K562 (cell line): ENCODE measurements at regions not wholly inside any gene's neighbourhood (a gene's known extent, or its start where the extent isn't known, plus 50 kb on each side); places are given as distances from the start of the nearest gene placed in this dataset.

ENCODE experiments used
- ATAC-seq: fragments of 200-7000 bp; cut with Tn5 transposase; 3 replicates; pipeline ENCODE4 v1.9.1; 2020; ENCODE audit warnings: moderate library complexity
- BruUV-seq: library from RNA; stranded (reverse); fragments of 400-500 nt; replicated peaks from 2 replicates; lab custom pipeline; 2021; lab: Mats Ljungman, UMichigan
- CTCF ChIA-PET: fragments of 300-600 bp; formaldehyde crosslinking; extraction: SDS; loops from one replicate; lab custom pipeline; 2021; ENCODE audit warnings: low intra/inter-chr PET ratio; lab: Yijun Ruan, JAX
- POLR2A ChIA-PET: fragments of 300-600, 350-650 bp; sonication (Branson Sonifier 250); formaldehyde crosslinking; extraction: SDS; loops from one replicate; lab custom pipeline; 2021; ENCODE audit warnings: antibody characterized with exemption, inconsistent platforms; lab: Yijun Ruan, JAX
- DNase-seq, 4 experiments: peaks; one replicate each; pipeline versions ENCODE4 v3.0.0 to v3.0.0-alpha.2; 2011 to 2018; ENCODE audit warnings: low spot score in 3 of 4, mixed read lengths in 3 of 4; ENCODE audit errors: extremely low read depth in 1 of 4
- FAIRE-seq: peaks from 2 replicates; lab custom pipeline; 2011; peaks lifted over from hg19 to GRCh38; lab: Jason Lieb, UNC
- H2AFZ ChIP-seq: 2 replicates; pipeline ENCODE4 v1.6.0; 2011; ENCODE audit warnings: low read depth, low read length, control low read depth, inconsistent platforms
- H3K27ac ChIP-seq: fragments of 200-600 bp; 3 replicates; pipeline ENCODE4 v1.8.0; 2011; ENCODE audit warnings: low read depth, mild to moderate bottlenecking, control low read depth, inconsistent platforms, low read length, moderate library complexity, mixed read lengths; ENCODE audit errors: extremely low read depth
- H3K27me3 ChIP-seq, 2 experiments: fragments of 300-600 bp in 1 of 2; 2 replicates in 1 of 2; 3 replicates in 1 of 2; pipeline versions ENCODE4 v1.6.0 to v1.8.0; 2011; ENCODE audit warnings: inconsistent platforms in 2 of 2, low read length in 2 of 2, mild to moderate bottlenecking in 1 of 2, mixed read lengths in 1 of 2, moderate library complexity in 1 of 2; ENCODE audit not compliant: control insufficient read depth in 2 of 2, insufficient read depth in 2 of 2
- H3K36me3 ChIP-seq: fragments of 300-600 bp; 3 replicates; pipeline ENCODE4 v1.8.0; 2011; ENCODE audit warnings: mild to moderate bottlenecking, low read length, inconsistent platforms; ENCODE audit not compliant: control insufficient read depth, insufficient read depth
- H3K4me1 ChIP-seq, 2 experiments: fragments of 200-600 bp in 1 of 2; replicated peaks in 1 of 2; 2 replicates in 1 of 2; 3 replicates in 1 of 2; pipeline versions ENCODE4 v1.5.1 to v1.8.0; 2011; ENCODE audit warnings: inconsistent platforms in 2 of 2, low read length in 2 of 2, mild to moderate bottlenecking in 1 of 2, mixed read lengths in 1 of 2, moderate library complexity in 1 of 2; ENCODE audit not compliant: control insufficient read depth in 2 of 2, insufficient read depth in 2 of 2
- H3K4me2 ChIP-seq: 2 replicates; pipeline ENCODE4 v1.6.1; 2011; ENCODE audit warnings: low read length, control low read depth, inconsistent platforms, mixed read lengths; ENCODE audit not compliant: insufficient read depth
- H3K4me3 ChIP-seq: fragments of 200-600 bp; sonication (generic), shearing (Covaris generic); 2 replicates; pipeline ENCODE4 v1.5.1; 2016; ENCODE audit warnings: control low read depth, inconsistent platforms
- H3K79me2 ChIP-seq: fragments of 200-600 bp; 3 replicates; pipeline ENCODE4 v1.8.0; 2011; ENCODE audit warnings: low read length, inconsistent platforms; ENCODE audit not compliant: control insufficient read depth, insufficient read depth
- H3K9ac ChIP-seq, 2 experiments: 2 replicates each; pipeline versions ENCODE4 v1.6.0 to v1.6.1; 2011; ENCODE audit warnings: low read depth in 2 of 2, low read length in 2 of 2, control low read depth in 1 of 2, inconsistent platforms in 1 of 2, mild to moderate bottlenecking in 1 of 2, mixed read lengths in 1 of 2; ENCODE audit not compliant: insufficient read depth in 1 of 2
- H3K9me1 ChIP-seq: one replicate; pipeline ENCODE4 v1.6.0; 2011; ENCODE audit warnings: inconsistent platforms, mild to moderate bottlenecking, low read length, moderate library complexity; ENCODE audit not compliant: control insufficient read depth, insufficient read depth
- H3K9me3 ChIP-seq: replicated peaks from 2 replicates; pipeline ENCODE4 v1.5.1; 2011; ENCODE audit warnings: low read depth, low read length, inconsistent platforms; ENCODE audit not compliant: control insufficient read depth, insufficient read depth
- H4K20me1 ChIP-seq: replicated peaks from 2 replicates; pipeline ENCODE4 v1.6.1; 2011; ENCODE audit warnings: low read length, inconsistent platforms, mixed read lengths; ENCODE audit not compliant: control insufficient read depth, insufficient read depth
- ARHGAP35 ChIP-seq: fragments of 450-650 bp; IDR thresholded peaks from 2 replicates; pipeline ENCODE4 v1.6.1; 2018; ENCODE audit not compliant: partially characterized antibody
- CEBPB ChIP-seq: fragments of 450-650 bp; IDR thresholded peaks from 2 replicates; pipeline ENCODE4 v1.6.1; 2016; ENCODE audit warnings: missing genetic modification characterization, missing compliant biosample characterization
- CHD1 ChIP-seq: fragments of 200-600 bp; sonication (generic); IDR thresholded peaks from one replicate; pipeline ENCODE4 v1.6.1; 2012; ENCODE audit warnings: mild to moderate bottlenecking, moderate library complexity, low read length, inconsistent platforms
- GATA2 ChIP-seq: sonication (generic); formaldehyde crosslinking; IDR thresholded peaks from 2 replicates; pipeline ENCODE4 v1.4.0; 2020; ENCODE audit warnings: mild to moderate bottlenecking, missing genetic modification reagents
- GTF2F1 ChIP-seq: IDR thresholded peaks from 2 replicates; pipeline ENCODE4 v1.6.1; 2011; ENCODE audit warnings: low read depth, low read length, improper control_type of control experiment
- HMGN3 ChIP-seq: IDR thresholded peaks from 2 replicates; pipeline ENCODE4 v1.6.1; 2011; ENCODE audit warnings: borderline replicate concordance, low read depth, mild to moderate bottlenecking, mixed read lengths, low read length; ENCODE audit not compliant: insufficient read length; ENCODE audit errors: extremely low read depth
- SIN3A ChIP-seq, 2 experiments: fragments of 150-350 bp in 1 of 2; IDR thresholded peaks; 2 replicates each; pipeline ENCODE4 v1.6.1; 2011 to 2016; ENCODE audit warnings: borderline replicate concordance in 2 of 2, low read depth in 2 of 2, low read length in 2 of 2, mild to moderate bottlenecking in 2 of 2, moderate library complexity in 2 of 2; ENCODE audit not compliant: control insufficient read depth in 1 of 2
- SNRNP70 ChIP-seq: fragments of 200-400 bp; formaldehyde crosslinking; optimal IDR thresholded peaks from 2 replicates; pipeline ENCODE3; 2017; ENCODE audit warnings: low read depth, low read length
- ZBED1 ChIP-seq: IDR thresholded peaks from 2 replicates; pipeline ENCODE4 v1.6.1; 2014
- ZNF274 ChIP-seq: IDR thresholded peaks from 2 replicates; pipeline ENCODE4 v1.6.1; 2011; ENCODE audit warnings: low read depth, mild to moderate bottlenecking, low read length, moderate library complexity, borderline replicate concordance
- ZNF57 ChIP-seq: fragments of 450-650 bp; formaldehyde crosslinking; IDR thresholded peaks from 2 replicates; pipeline ENCODE4 v1.4.0; 2020; ENCODE audit warnings: mild to moderate bottlenecking, moderate library complexity
- ZNF589 ChIP-seq: fragments of 200-800 bp; sonication (Bioruptor generic); IDR thresholded peaks from 2 replicates; pipeline ENCODE4 v1.6.1; 2016; ENCODE audit warnings: low read depth, missing genetic modification characterization, missing compliant biosample characterization
- WGBS: fragments of 100-300 bp; shearing (Covaris generic); methylation state at CpG from one replicate; pipeline ENCODE4 v1.1.6; 2016; ENCODE audit warnings: low coverage, mixed read lengths; ENCODE audit not compliant: insufficient coverage; ENCODE audit errors: missing lambda C conversion rate; 5-methylcytosine and 5-hydroxymethylcytosine counted together
- in situ Hi-C: fragments of 300-500 bp; cut with MboI; formaldehyde crosslinking; loops from 4 replicates; pipeline ENCODE4 v1.15.0; 2018; ENCODE audit warnings: inconsistent platforms, mixed read lengths
- intact Hi-C: fragments of 100-400 bp; cut with micrococcal nuclease; formaldehyde crosslinking; loops from 2 replicates; pipeline ENCODE4 v1.14.2; 2022
- TF ChIP-seq, protein P1 (sequence below): sonication (generic); IDR thresholded peaks from 2 replicates; pipeline ENCODE4 v1.6.1; 2016
- TF ChIP-seq, protein P2 (sequence below): fragments of 250-450 bp; sonication (Bioruptor Pico); IDR thresholded peaks from 2 replicates; pipeline ENCODE4 v1.8.0; 2022; ENCODE audit warnings: moderate library complexity, mild to moderate bottlenecking, inconsistent platforms
- TF ChIP-seq, protein P3 (sequence below): fragments of 250-450 bp; sonication (Bioruptor Pico); IDR thresholded peaks from 2 replicates; pipeline ENCODE4 v1.5.0; 2022; ENCODE audit warnings: mild to moderate bottlenecking
- TF ChIP-seq, protein P4 (sequence below): fragments of 250-450 bp; sonication (Bioruptor Pico); IDR thresholded peaks from 2 replicates; pipeline ENCODE4 v1.4.0; 2020; ENCODE audit warnings: mild to moderate bottlenecking, moderate library complexity

DNA sequence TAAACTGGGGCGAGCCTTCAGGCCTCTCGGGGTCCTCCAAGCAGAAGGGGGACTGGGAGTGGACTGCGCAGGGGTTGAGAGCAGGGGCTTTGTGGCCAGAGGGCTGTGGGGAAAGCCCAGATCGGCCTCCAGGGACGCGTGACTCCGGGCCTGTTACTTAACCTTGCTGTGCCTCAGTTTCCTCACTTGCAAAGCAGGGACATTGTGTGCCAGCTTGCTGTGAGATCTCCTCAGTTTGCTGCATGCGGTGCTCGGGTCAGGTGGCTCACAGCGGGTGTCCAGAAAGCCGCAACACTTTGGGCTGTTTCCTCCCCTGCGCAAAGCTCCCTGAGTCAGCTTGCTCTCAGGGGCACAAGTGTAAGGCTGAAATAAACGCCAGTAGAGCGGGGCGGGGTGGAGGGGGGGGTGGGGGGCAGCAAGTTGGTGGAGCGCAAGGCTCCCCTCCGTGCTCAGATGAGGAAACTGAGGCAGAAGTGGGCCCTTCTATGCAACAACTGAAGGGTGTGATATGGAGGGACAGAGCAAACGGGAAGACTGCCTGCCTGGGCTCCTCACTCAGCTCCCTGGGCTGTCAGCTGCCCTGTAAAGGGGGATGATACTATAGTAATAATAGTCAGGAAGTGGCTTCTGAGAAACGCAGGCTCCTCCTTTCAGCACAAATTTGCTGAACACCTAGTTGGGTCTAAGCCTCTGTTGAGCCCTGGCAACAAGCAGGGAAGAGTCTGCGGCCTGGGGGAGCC, 101.0 kb downstream of the HMX1 start:
- no peaks in the 10 kb centered on the region for H3K9me3 ChIP-seq
- WGBS: under 1% methylated on average over 16 of the region's 20 CpGs
- no peak overlapping the region for H3K9ac ChIP-seq
- no peaks in the 10 kb centered on the region for H3K4me1 ChIP-seq
- H3K4me3 ChIP-seq: no peak overlapping the region
- no peak for TF ChIP-seq CHD1
- no peak for TF ChIP-seq HMGN3
- TF ChIP-seq, protein P1, sequence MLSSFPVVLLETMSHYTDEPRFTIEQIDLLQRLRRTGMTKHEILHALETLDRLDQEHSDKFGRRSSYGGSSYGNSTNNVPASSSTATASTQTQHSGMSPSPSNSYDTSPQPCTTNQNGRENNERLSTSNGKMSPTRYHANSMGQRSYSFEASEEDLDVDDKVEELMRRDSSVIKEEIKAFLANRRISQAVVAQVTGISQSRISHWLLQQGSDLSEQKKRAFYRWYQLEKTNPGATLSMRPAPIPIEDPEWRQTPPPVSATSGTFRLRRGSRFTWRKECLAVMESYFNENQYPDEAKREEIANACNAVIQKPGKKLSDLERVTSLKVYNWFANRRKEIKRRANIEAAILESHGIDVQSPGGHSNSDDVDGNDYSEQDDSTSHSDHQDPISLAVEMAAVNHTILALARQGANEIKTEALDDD: no peak
- no peak for TF ChIP-seq ZNF57 (CRISPR knock-in tag)
- TF ChIP-seq GTF2F1: no peak
- no peak for TF ChIP-seq CEBPB (tag)
- TF ChIP-seq ZBED1: no peak
- TF ChIP-seq GATA2 (CRISPR knock-in tag): no peak
- TF ChIP-seq, protein P2, sequence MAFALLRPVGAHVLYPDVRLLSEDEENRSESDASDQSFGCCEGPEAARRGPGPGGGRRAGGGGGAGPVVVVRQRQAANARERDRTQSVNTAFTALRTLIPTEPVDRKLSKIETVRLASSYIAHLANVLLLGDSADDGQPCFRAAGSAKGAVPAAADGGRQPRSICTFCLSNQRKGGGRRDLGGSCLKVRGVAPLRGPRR (CRISPR knock-in tag): no peak
- TF ChIP-seq ZNF589 (CRISPR knock-in tag): no peak
- TF ChIP-seq ZNF274: no peak
- no peak for TF ChIP-seq SNRNP70
- TF ChIP-seq, protein P3, sequence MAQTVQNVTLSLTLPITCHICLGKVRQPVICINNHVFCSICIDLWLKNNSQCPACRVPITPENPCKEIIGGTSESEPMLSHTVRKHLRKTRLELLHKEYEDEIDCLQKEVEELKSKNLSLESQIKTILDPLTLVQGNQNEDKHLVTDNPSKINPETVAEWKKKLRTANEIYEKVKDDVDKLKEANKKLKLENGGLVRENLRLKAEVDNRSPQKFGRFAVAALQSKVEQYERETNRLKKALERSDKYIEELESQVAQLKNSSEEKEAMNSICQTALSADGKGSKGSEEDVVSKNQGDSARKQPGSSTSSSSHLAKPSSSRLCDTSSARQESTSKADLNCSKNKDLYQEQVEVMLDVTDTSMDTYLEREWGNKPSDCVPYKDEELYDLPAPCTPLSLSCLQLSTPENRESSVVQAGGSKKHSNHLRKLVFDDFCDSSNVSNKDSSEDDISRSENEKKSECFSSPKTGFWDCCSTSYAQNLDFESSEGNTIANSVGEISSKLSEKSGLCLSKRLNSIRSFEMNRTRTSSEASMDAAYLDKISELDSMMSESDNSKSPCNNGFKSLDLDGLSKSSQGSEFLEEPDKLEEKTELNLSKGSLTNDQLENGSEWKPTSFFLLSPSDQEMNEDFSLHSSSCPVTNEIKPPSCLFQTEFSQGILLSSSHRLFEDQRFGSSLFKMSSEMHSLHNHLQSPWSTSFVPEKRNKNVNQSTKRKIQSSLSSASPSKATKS (CRISPR knock-in tag): no peak
- TF ChIP-seq, protein P4, sequence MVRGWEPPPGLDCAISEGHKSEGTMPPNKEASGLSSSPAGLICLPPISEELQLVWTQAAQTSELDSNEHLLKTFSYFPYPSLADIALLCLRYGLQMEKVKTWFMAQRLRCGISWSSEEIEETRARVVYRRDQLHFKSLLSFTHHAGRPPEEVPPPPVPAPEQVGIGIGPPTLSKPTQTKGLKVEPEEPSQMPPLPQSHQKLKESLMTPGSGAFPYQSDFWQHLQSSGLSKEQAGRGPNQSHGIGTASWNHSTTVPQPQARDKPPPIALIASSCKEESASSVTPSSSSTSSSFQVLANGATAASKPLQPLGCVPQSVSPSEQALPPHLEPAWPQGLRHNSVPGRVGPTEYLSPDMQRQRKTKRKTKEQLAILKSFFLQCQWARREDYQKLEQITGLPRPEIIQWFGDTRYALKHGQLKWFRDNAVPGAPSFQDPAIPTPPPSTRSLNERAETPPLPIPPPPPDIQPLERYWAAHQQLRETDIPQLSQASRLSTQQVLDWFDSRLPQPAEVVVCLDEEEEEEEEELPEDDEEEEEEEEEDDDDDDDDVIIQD (CRISPR knock-in tag): no peak
- TF ChIP-seq SIN3A (IDR thresholded peaks at IDR 0.05; ENCODE audit: borderline replicate concordance in 2 of 2, control insufficient read depth in 1 of 2, low read depth in 2 of 2, low read length in 2 of 2): no peak
- TF ChIP-seq ARHGAP35: no peak
- in situ Hi-C loops: no loop called here
- no peak overlapping the region for H3K4me2 ChIP-seq
- H3K9me1 ChIP-seq: no peaks in the 10 kb centered on the region
- BruUV-seq: no TSS peak
- H3K27ac ChIP-seq: no peak overlapping the region
- no peak for DNase-seq
- POLR2A ChIA-PET: no interaction called here
- H3K27me3 ChIP-seq: peaks cover 4 to 32% of the 10 kb centered on the region in 2 experiments; a peak in 3 of 5 replicates
- no peak for ATAC-seq
- H2AFZ ChIP-seq: no peak overlapping the region
- intact Hi-C loops: no loop called here
- no peaks in the 10 kb centered on the region for H3K36me3 ChIP-seq
- H3K79me2 ChIP-seq: no peaks in the 10 kb centered on the region
- no peak for FAIRE-seq
- CTCF ChIA-PET: no interaction called here
- H4K20me1 ChIP-seq: peaks cover 5% of the 10 kb centered on the region; the same call in 1 of the 2 replicates
